H9 (cell line): ENCODE measurements at regions not wholly inside any gene's neighbourhood (a gene's known extent, or its start where the extent isn't known, plus 50 kb on each side); places are given as distances from the start of the nearest gene placed in this dataset.

ENCODE experiments used
- DNase-seq: peaks from one replicate; pipeline ENCODE4 v3.0.0-alpha.2; 2017
- H2AFZ ChIP-seq: one replicate; pipeline ENCODE4 v1.6.1; 2013; ENCODE audit warnings: mild to moderate bottlenecking, low read length, control low read depth, moderate library complexity
- H2AK5ac ChIP-seq: 2 replicates; pipeline ENCODE4 v1.6.1; 2013; ENCODE audit warnings: low read length, control low read depth, mixed read lengths; ENCODE audit not compliant: insufficient read length
- H2BK120ac ChIP-seq: one replicate; pipeline ENCODE4 v1.6.1; 2013; ENCODE audit warnings: low read depth, mild to moderate bottlenecking, low read length, control low read depth, inconsistent platforms; ENCODE audit not compliant: poor library complexity, severe bottlenecking
- H2BK12ac ChIP-seq: 2 replicates; pipeline ENCODE4 v1.6.1; 2013; ENCODE audit warnings: low read length, control low read depth, mixed read lengths, low read depth; ENCODE audit not compliant: insufficient read length
- H2BK15ac ChIP-seq: 2 replicates; pipeline ENCODE4 v1.6.1; 2013; ENCODE audit warnings: low read depth, low read length, control low read depth
- H2BK20ac ChIP-seq: one replicate; pipeline ENCODE4 v1.6.1; 2013; ENCODE audit warnings: low read depth, mild to moderate bottlenecking, low read length, control low read depth, inconsistent platforms; ENCODE audit not compliant: poor library complexity, severe bottlenecking
- H2BK5ac ChIP-seq: 2 replicates; pipeline ENCODE4 v1.6.1; 2013; ENCODE audit warnings: low read length, control low read depth, mixed read lengths; ENCODE audit not compliant: insufficient read length
- H3K14ac ChIP-seq: 2 replicates; pipeline ENCODE4 v1.6.1; 2013; ENCODE audit warnings: low read length, control low read depth; ENCODE audit not compliant: insufficient read depth
- H3K18ac ChIP-seq: 2 replicates; pipeline ENCODE4 v1.6.1; 2013; ENCODE audit warnings: low read depth, mild to moderate bottlenecking, mixed read lengths, low read length, control low read depth; ENCODE audit not compliant: insufficient read length
- H3K23ac ChIP-seq: 2 replicates; pipeline ENCODE4 v1.6.1; 2013; ENCODE audit warnings: low read length, control low read depth, mixed read lengths, low read depth; ENCODE audit not compliant: insufficient read length
- H3K23me2 ChIP-seq: 2 replicates; pipeline ENCODE4 v1.6.1; 2013; ENCODE audit warnings: low read depth, mild to moderate bottlenecking, mixed read lengths, low read length, control low read depth; ENCODE audit not compliant: insufficient read length, poor library complexity, severe bottlenecking
- H3K27ac ChIP-seq: 2 replicates; pipeline ENCODE4 v1.5.1; 2013; ENCODE audit warnings: low read length, control low read depth, mixed read lengths, low read depth; ENCODE audit not compliant: insufficient read length
- H3K27me3 ChIP-seq: 2 replicates; pipeline ENCODE4 v1.6.1; 2013; ENCODE audit warnings: low read length, control low read depth, inconsistent platforms; ENCODE audit not compliant: insufficient read depth
- H3K4ac ChIP-seq: 2 replicates; pipeline ENCODE4 v1.6.1; 2013; ENCODE audit warnings: low read depth, mild to moderate bottlenecking, control low read depth, inconsistent platforms, low read length, moderate library complexity
- H3K4me1 ChIP-seq: 2 replicates; pipeline ENCODE4 v1.6.1; 2013; ENCODE audit warnings: low read length, control low read depth, inconsistent platforms; ENCODE audit not compliant: insufficient read depth
- H3K4me2 ChIP-seq: 2 replicates; pipeline ENCODE4 v1.6.1; 2013; ENCODE audit warnings: low read length, control low read depth, mixed read lengths; ENCODE audit not compliant: insufficient read length, insufficient read depth
- H3K56ac ChIP-seq: 2 replicates; pipeline ENCODE4 v1.6.1; 2013; ENCODE audit warnings: low read depth, mild to moderate bottlenecking, mixed read lengths, low read length, control low read depth; ENCODE audit not compliant: insufficient read length
- H3K79me1 ChIP-seq: 2 replicates; pipeline ENCODE4 v1.6.1; 2013; ENCODE audit warnings: low read depth, mild to moderate bottlenecking, moderate library complexity, low read length, control low read depth, inconsistent platforms; ENCODE audit not compliant: insufficient read depth, poor library complexity, severe bottlenecking
- H3K79me2 ChIP-seq: 2 replicates; pipeline ENCODE4 v1.6.1; 2013; ENCODE audit warnings: low read length, control low read depth, inconsistent platforms; ENCODE audit not compliant: insufficient read depth
- H3K9ac ChIP-seq: 2 replicates; pipeline ENCODE4 v1.6.1; 2013; ENCODE audit warnings: low read length, control low read depth, mixed read lengths; ENCODE audit not compliant: insufficient read length; ENCODE audit errors: extremely low read depth
- H3K9me3 ChIP-seq: one replicate; pipeline ENCODE4 v1.6.1; 2013; ENCODE audit warnings: low read depth, low read length, inconsistent platforms; ENCODE audit not compliant: control insufficient read depth
- H3T11ph ChIP-seq: one replicate; pipeline ENCODE4 v1.6.1; 2013; ENCODE audit warnings: mild to moderate bottlenecking, low read length, control low read depth, inconsistent platforms
- H4K20me1 ChIP-seq: one replicate; pipeline ENCODE4 v1.6.1; 2013; ENCODE audit not compliant: control insufficient read depth, insufficient read length, insufficient read depth
- H4K5ac ChIP-seq: 2 replicates; pipeline ENCODE4 v1.6.1; 2013; ENCODE audit warnings: low read depth, mild to moderate bottlenecking, mixed read lengths, low read length, control low read depth; ENCODE audit not compliant: insufficient read length
- H4K8ac ChIP-seq: replicated peaks from 2 replicates; pipeline ENCODE4 v1.6.1; 2013; ENCODE audit warnings: low read length, control low read depth, mixed read lengths, low read depth; ENCODE audit not compliant: insufficient read length
- H4K91ac ChIP-seq: 2 replicates; pipeline ENCODE4 v1.6.1; 2013; ENCODE audit warnings: low read depth, mild to moderate bottlenecking, moderate library complexity, mixed read lengths, low read length, control low read depth; ENCODE audit not compliant: insufficient read length
- H3K27ac Mint-ChIP-seq, 3 experiments: 2 replicates in 2 of 3; 3 replicates in 1 of 3; pipeline ENCODE4 v1.8.0; 2020 to 2021; ENCODE audit warnings: mixed read lengths in 3 of 3, mild to moderate bottlenecking in 1 of 3, moderate library complexity in 1 of 3
- H3K27me3 Mint-ChIP-seq: 2 replicates; pipeline ENCODE4 v1.8.0; 2021; ENCODE audit warnings: low read depth, mild to moderate bottlenecking, moderate library complexity, mixed read lengths
- H3K36me3 Mint-ChIP-seq, 3 experiments: 2 replicates in 2 of 3; 3 replicates in 1 of 3; pipeline ENCODE4 v1.8.0; 2020 to 2021; ENCODE audit warnings: low read depth in 3 of 3, mixed read lengths in 3 of 3; ENCODE audit not compliant: insufficient read depth in 1 of 3
- H3K4me1 Mint-ChIP-seq, 2 experiments: 2 replicates each; pipeline ENCODE4 v1.8.0; 2020; ENCODE audit warnings: mixed read lengths in 2 of 2
- H3K4me3 Mint-ChIP-seq, 2 experiments: 2 replicates in 1 of 2; 3 replicates in 1 of 2; pipeline ENCODE4 v1.8.0; 2020 to 2021; ENCODE audit warnings: mild to moderate bottlenecking in 2 of 2, mixed read lengths in 2 of 2, moderate library complexity in 1 of 2
- H3K9me3 Mint-ChIP-seq, 2 experiments: 2 replicates in 1 of 2; 3 replicates in 1 of 2; pipeline ENCODE4 v1.8.0; 2020; ENCODE audit warnings: mild to moderate bottlenecking in 2 of 2, mixed read lengths in 2 of 2, moderate library complexity in 1 of 2
- CTCF ChIP-seq: fragments of 200-600 bp; sonication (generic); conservative IDR thresholded peaks from 3 replicates; pipeline ENCODE4 v1.8.0; 2021; ENCODE audit warnings: antibody characterized with exemption, mild to moderate bottlenecking
- WGBS: extraction: QIAGEN DNeasy Blood & Tissue Kit; methylation state at CpG from one replicate; pipeline ENCODE4 v1.1.7; 2013; ENCODE audit warnings: missing lambda C conversion rate, low lambda C conversion rate, mixed read lengths; ENCODE audit not compliant: insufficient read length; ENCODE audit errors: extremely low coverage; 5-methylcytosine and 5-hydroxymethylcytosine counted together

GRCh38 chr2:126837966-126838715 lies 60.5 kb upstream of the TEX51 start:
- no CpG with 5 or more reads among the region's 11 CpGs for WGBS
- no peak overlapping the region for H3T11ph ChIP-seq
- no peak overlapping the region for H2BK15ac ChIP-seq
- Mint-ChIP-seq H3K9me3 (no peaks in the 10 kb centered on the region), H3K27me3 (no peaks in the 10 kb centered on the region; the same call in none of the 2 replicates), H3K4me3 (no peak overlapping the region), H3K27ac (peak overlapping the region in 1 of 3 experiments; percentile 55; a peak in 1 of 7 replicates), H3K36me3 (no peaks in the 10 kb centered on the region), H3K4me1 (peaks cover 0 to 4% of the 10 kb centered on the region in 2 experiments; a peak in 1 of 4 replicates)
- DNase-seq, result no peak
- no peak overlapping the region for H3K18ac ChIP-seq
- H2BK12ac ChIP-seq, result no peak overlapping the region
- H2BK5ac ChIP-seq, result no peak overlapping the region
- H3K27ac ChIP-seq, result no peak overlapping the region
- no peak overlapping the region for H3K4me2 ChIP-seq
- no peak overlapping the region for H4K8ac ChIP-seq
- no peaks in the 10 kb centered on the region for H3K23me2 ChIP-seq
- no peak overlapping the region for H2AK5ac ChIP-seq
- H4K5ac ChIP-seq, result no peak overlapping the region
- H3K56ac ChIP-seq, result no peak overlapping the region
- no peaks in the 10 kb centered on the region for H3K27me3 ChIP-seq
- no peaks in the 10 kb centered on the region for H3K4me1 ChIP-seq
- no peaks in the 10 kb centered on the region for H3K9me3 ChIP-seq
- no peak overlapping the region for H3K14ac ChIP-seq
- no peaks in the 10 kb centered on the region for H4K20me1 ChIP-seq
- H2BK120ac ChIP-seq, result no peak overlapping the region
- no peaks in the 10 kb centered on the region for H3K79me2 ChIP-seq
- no peak overlapping the region for H3K9ac ChIP-seq
- no peak for TF ChIP-seq CTCF
- no peak overlapping the region for H2BK20ac ChIP-seq
- H2AFZ ChIP-seq, result no peak overlapping the region
- no peak overlapping the region for H3K4ac ChIP-seq
- H4K91ac ChIP-seq, result no peak overlapping the region
- H3K79me1 ChIP-seq, result no peaks in the 10 kb centered on the region
- no peak overlapping the region for H3K23ac ChIP-seq
